Vagina (tissue), 2 donors: ENCODE measurements at regions not wholly inside any gene's neighbourhood (a gene's known extent, or its start where the extent isn't known, plus 50 kb on each side); places are given as distances from the start of the nearest gene placed in this dataset.

Experiments
- POLR2A ChIP-seq, 2 donors: fragments of 450-650 bp; IDR thresholded peaks; one replicate each; pipeline ENCODE4 v1.6.1; 2017; ENCODE audit warnings: antibody characterized with exemption in 2 of 2, mild to moderate bottlenecking in 2 of 2, moderate library complexity in 2 of 2
- POLR2AphosphoS5 ChIP-seq, 2 donors: sonication (generic); formaldehyde crosslinking; IDR thresholded peaks; one replicate each; pipeline ENCODE4 v1.9.0; 2017; ENCODE audit warnings: antibody characterized with exemption in 2 of 2, mild to moderate bottlenecking in 2 of 2, low read depth in 1 of 2; ENCODE audit not compliant: insufficient read depth in 1 of 2
- TF ChIP-seq, protein P1 (sequence below), 3 experiments: fragments of 450-650 bp in 2 of 3; fragments of 200-600 bp in 1 of 3; sonication (generic) in 1 of 3; IDR thresholded peaks; one replicate each; pipeline ENCODE4 v1.5.1; 2017 to 2019; ENCODE audit warnings: antibody characterized with exemption in 3 of 3, mild to moderate bottlenecking in 2 of 3, moderate library complexity in 2 of 3

DNA sequence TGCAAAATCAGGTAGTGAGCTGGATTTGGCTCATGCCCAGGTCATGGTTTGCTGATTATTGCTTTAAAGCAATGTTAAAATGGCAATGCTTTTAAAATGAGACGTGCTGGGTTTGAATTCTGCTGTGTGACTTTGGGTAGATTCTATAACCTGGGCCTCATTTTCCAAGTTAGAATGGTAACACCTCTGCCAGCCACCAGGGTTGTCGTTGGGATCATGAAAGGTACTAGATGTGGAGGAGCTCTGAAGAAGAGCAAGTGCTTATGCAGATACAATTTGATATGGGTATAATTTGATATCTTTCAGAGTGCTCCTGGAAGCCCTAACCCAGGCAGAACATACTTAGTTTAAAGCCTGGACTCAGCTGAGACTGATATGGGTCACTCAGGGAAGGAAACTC, 60.0 kb downstream of the EVX1 start:
- TF ChIP-seq, protein P1, sequence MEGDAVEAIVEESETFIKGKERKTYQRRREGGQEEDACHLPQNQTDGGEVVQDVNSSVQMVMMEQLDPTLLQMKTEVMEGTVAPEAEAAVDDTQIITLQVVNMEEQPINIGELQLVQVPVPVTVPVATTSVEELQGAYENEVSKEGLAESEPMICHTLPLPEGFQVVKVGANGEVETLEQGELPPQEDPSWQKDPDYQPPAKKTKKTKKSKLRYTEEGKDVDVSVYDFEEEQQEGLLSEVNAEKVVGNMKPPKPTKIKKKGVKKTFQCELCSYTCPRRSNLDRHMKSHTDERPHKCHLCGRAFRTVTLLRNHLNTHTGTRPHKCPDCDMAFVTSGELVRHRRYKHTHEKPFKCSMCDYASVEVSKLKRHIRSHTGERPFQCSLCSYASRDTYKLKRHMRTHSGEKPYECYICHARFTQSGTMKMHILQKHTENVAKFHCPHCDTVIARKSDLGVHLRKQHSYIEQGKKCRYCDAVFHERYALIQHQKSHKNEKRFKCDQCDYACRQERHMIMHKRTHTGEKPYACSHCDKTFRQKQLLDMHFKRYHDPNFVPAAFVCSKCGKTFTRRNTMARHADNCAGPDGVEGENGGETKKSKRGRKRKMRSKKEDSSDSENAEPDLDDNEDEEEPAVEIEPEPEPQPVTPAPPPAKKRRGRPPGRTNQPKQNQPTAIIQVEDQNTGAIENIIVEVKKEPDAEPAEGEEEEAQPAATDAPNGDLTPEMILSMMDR (IDR thresholded peaks at IDR 0.05): no peak
- TF ChIP-seq POLR2A (IDR thresholded peaks at IDR 0.05): no peak
- no peak for TF ChIP-seq POLR2AphosphoS5 (IDR thresholded peaks at IDR 0.05; ENCODE audit: insufficient read depth in 1 of 2, low read depth in 1 of 2)
